SU-DHL-6 (cell line): ENCODE measurements at regions not wholly inside any gene's neighbourhood (a gene's known extent, or its start where the extent isn't known, plus 50 kb on each side); places are given as distances from the start of the nearest gene placed in this dataset.

ENCODE experiments used
- H2AFZ ChIP-seq: fragments of 200-600 bp; sonication (generic); 2 replicates; pipeline ENCODE4 v1.6.1; 2014; ENCODE audit warnings: low read depth, mild to moderate bottlenecking, moderate library complexity, mixed read lengths, antibody characterized with exemption, low read length; ENCODE audit not compliant: severe bottlenecking
- H3F3A ChIP-seq: fragments of 200-600 bp; shearing (Covaris generic); 2 replicates; pipeline ENCODE4 v1.6.0; 2016; ENCODE audit warnings: antibody characterized with exemption, mild to moderate bottlenecking; ENCODE audit not compliant: insufficient read depth
- H3K27ac ChIP-seq: fragments of 200-600 bp; sonication (generic); 2 replicates; pipeline ENCODE4 v1.5.1; 2016; ENCODE audit warnings: low read depth, mild to moderate bottlenecking, low read length, moderate library complexity, mixed read lengths
- H3K27me3 ChIP-seq: fragments of 200-600 bp; sonication (generic), shearing (Covaris generic); 2 replicates; pipeline ENCODE4 v1.6.0; 2014; ENCODE audit warnings: mild to moderate bottlenecking, low read length
- H3K36me3 ChIP-seq: fragments of 200-600 bp; sonication (generic); 2 replicates; pipeline ENCODE4 v1.6.1; 2014; ENCODE audit warnings: mild to moderate bottlenecking, low read length, mixed read lengths
- H3K4me2 ChIP-seq: fragments of 300-600, 200-600 bp; shearing (Covaris generic), sonication (generic); 2 replicates; pipeline ENCODE4 v1.6.0; 2014; ENCODE audit warnings: low read length, low read depth, mild to moderate bottlenecking; ENCODE audit not compliant: poor library complexity, severe bottlenecking
- H3K4me3 ChIP-seq: fragments of 200-600 bp; sonication (generic); 2 replicates; pipeline ENCODE4 v1.5.1; 2014; ENCODE audit warnings: antibody characterized with exemption, low read length, mild to moderate bottlenecking, mixed read lengths; ENCODE audit not compliant: insufficient read depth, poor library complexity, severe bottlenecking
- H3K79me2 ChIP-seq: fragments of 200-600 bp; sonication (generic); 2 replicates; pipeline ENCODE4 v1.6.1; 2014; ENCODE audit warnings: mild to moderate bottlenecking, low read length, moderate library complexity; ENCODE audit not compliant: insufficient read depth
- H3K9ac ChIP-seq: fragments of 200-600 bp; sonication (generic); 2 replicates; pipeline ENCODE4 v1.7.0; 2014; ENCODE audit warnings: mild to moderate bottlenecking, low read length
- H3K9me2 ChIP-seq: fragments of 200-600 bp; sonication (generic); replicated peaks from 2 replicates; pipeline ENCODE4 v1.6.1; 2014; ENCODE audit warnings: low read length; ENCODE audit not compliant: insufficient read depth
- H3K9me3 ChIP-seq: fragments of 200-600 bp; sonication (generic); 2 replicates; pipeline ENCODE4 v1.6.1; 2014; ENCODE audit warnings: low read length, mixed read lengths; ENCODE audit not compliant: insufficient read depth
- H4K20me1 ChIP-seq: fragments of 200-600 bp; sonication (generic); 2 replicates; pipeline ENCODE4 v1.6.1; 2014; ENCODE audit warnings: low read depth, mild to moderate bottlenecking, antibody characterized with exemption, low read length, moderate library complexity, mixed read lengths
- CTCF ChIP-seq: fragments of 200-600 bp; sonication (generic); IDR thresholded peaks from one replicate; pipeline ENCODE4 v1.5.1; 2017; ENCODE audit warnings: antibody characterized with exemption, mild to moderate bottlenecking, low read length, moderate library complexity; ENCODE audit not compliant: insufficient read depth, poor library complexity, severe bottlenecking
- EZH2phosphoT487 ChIP-seq: fragments of 200-600 bp; sonication (generic), shearing (Covaris generic); conservative IDR thresholded peaks from 2 replicates; pipeline ENCODE4 v1.6.1; 2018; ENCODE audit warnings: mild to moderate bottlenecking, antibody characterized with exemption, low read length, moderate library complexity, mixed read lengths

GRCh38 chrX:85619962-85620361, 240.5 kb upstream of the POF1B start:
- H3K27ac ChIP-seq: no peak overlapping the region
- no peaks in the 10 kb centered on the region for H3K9me3 ChIP-seq
- H3K4me2 ChIP-seq: no peak overlapping the region
- H3F3A ChIP-seq: no peaks in the 10 kb centered on the region
- no peaks in the 10 kb centered on the region for H3K36me3 ChIP-seq
- H4K20me1 ChIP-seq: no peaks in the 10 kb centered on the region
- no peaks in the 10 kb centered on the region for H3K9me2 ChIP-seq
- TF ChIP-seq EZH2phosphoT487 (no peak), CTCF (no peak)
- H3K79me2 ChIP-seq: no peaks in the 10 kb centered on the region
- H2AFZ ChIP-seq: no peak overlapping the region
- H3K9ac ChIP-seq: no peak overlapping the region
- no peak overlapping the region for H3K4me3 ChIP-seq
- H3K27me3 ChIP-seq: no peaks in the 10 kb centered on the region

- no peak overlapping the region for H3K4me3 ChIP-seq
- H3K9me3 ChIP-seq: no peaks in the 10 kb centered on the region
- no peaks in the 10 kb centered on the region for H3K79me2 ChIP-seq
- H3K9me2 ChIP-seq: no peaks in the 10 kb centered on the region
- H3K36me3 ChIP-seq: no peaks in the 10 kb centered on the region
- no peaks in the 10 kb centered on the region for H3K27me3 ChIP-seq
- H2AFZ ChIP-seq: no peak overlapping the region
- H4K20me1 ChIP-seq: no peaks in the 10 kb centered on the region
- no peak overlapping the region for H3K27ac ChIP-seq
- H3K9ac ChIP-seq: no peak overlapping the region
- TF ChIP-seq EZH2phosphoT487 (no peak), CTCF (no peak)
- no peaks in the 10 kb centered on the region for H3F3A ChIP-seq
- no peak overlapping the region for H3K4me2 ChIP-seq
These were observed 232.5 kb upstream of the POF1B start for GRCh38 chrX:85611926-85612325.

GRCh38 chrX:85592980-85593379, 213.5 kb upstream of the POF1B start:
- H3K27ac ChIP-seq: no peak overlapping the region
- H3F3A ChIP-seq: no peaks in the 10 kb centered on the region
- H3K9me3 ChIP-seq: no peaks in the 10 kb centered on the region
- TF ChIP-seq CTCF (no peak), EZH2phosphoT487 (no peak)
- no peaks in the 10 kb centered on the region for H3K9me2 ChIP-seq
- no peak overlapping the region for H2AFZ ChIP-seq
- no peaks in the 10 kb centered on the region for H4K20me1 ChIP-seq
- no peaks in the 10 kb centered on the region for H3K36me3 ChIP-seq
- no peaks in the 10 kb centered on the region for H3K27me3 ChIP-seq
- H3K79me2 ChIP-seq: no peaks in the 10 kb centered on the region
- H3K4me2 ChIP-seq: no peak overlapping the region
- H3K9ac ChIP-seq: no peak overlapping the region
- no peak overlapping the region for H3K4me3 ChIP-seq

- Histone ChIP-seq H3K4me3 (no peak overlapping the region), H3K9me2 (no peaks in the 10 kb centered on the region), H3K9me3 (no peaks in the 10 kb centered on the region), H2AFZ (no peak overlapping the region), H3K27ac (no peak overlapping the region), H3K27me3 (no peaks in the 10 kb centered on the region), H3K9ac (no peak overlapping the region), H3K36me3 (no peaks in the 10 kb centered on the region), H4K20me1 (no peaks in the 10 kb centered on the region), H3K79me2 (no peaks in the 10 kb centered on the region), H3K4me2 (no peak overlapping the region), H3F3A (no peaks in the 10 kb centered on the region)
- TF ChIP-seq CTCF (no peak), EZH2phosphoT487 (no peak)
These were observed 212.1 kb upstream of the POF1B start for GRCh38 chrX:85591536-85591935.
